RWPE2 (cell line): ENCODE measurements at regions not wholly inside any gene's neighbourhood (a gene's known extent, or its start where the extent isn't known, plus 50 kb on each side); places are given as distances from the start of the nearest gene placed in this dataset.

Experiments used
- ATAC-seq: fragments of 200-7000 bp; cut with Tn5 transposase; 3 replicates; pipeline ENCODE4 v1.9.1; 2021; ENCODE audit warnings: low read depth
- DNase-seq: peaks from one replicate; pipeline ENCODE4 v3.0.0-alpha.2; 2020; ENCODE audit warnings: low spot score
- H3K27ac ChIP-seq: fragments of 450-650 bp; 2 replicates; pipeline ENCODE4 v1.5.1; 2017; ENCODE audit warnings: mild to moderate bottlenecking; ENCODE audit not compliant: poor library complexity, severe bottlenecking
- H3K27me3 ChIP-seq: fragments of 250-450 bp; sonication (Bioruptor Pico); 2 replicates; pipeline ENCODE4 v1.5.1; 2021; ENCODE audit warnings: mild to moderate bottlenecking, moderate library complexity; ENCODE audit not compliant: insufficient read depth, poor library complexity, severe bottlenecking
- H3K36me3 ChIP-seq: fragments of 250-450 bp; sonication (Bioruptor Pico); 2 replicates; pipeline ENCODE4 v1.5.1; 2020; ENCODE audit warnings: low read depth, mild to moderate bottlenecking, moderate library complexity
- H3K4me1 ChIP-seq: fragments of 250-450 bp; sonication (Bioruptor Pico); 2 replicates; pipeline ENCODE4 v1.5.1; 2021; ENCODE audit warnings: mild to moderate bottlenecking, moderate library complexity; ENCODE audit not compliant: insufficient read depth, poor library complexity, severe bottlenecking
- H3K4me3 ChIP-seq: fragments of 250-450 bp; sonication (Bioruptor Pico); 2 replicates; pipeline ENCODE4 v1.5.1; 2021; ENCODE audit warnings: mild to moderate bottlenecking, moderate library complexity; ENCODE audit not compliant: severe bottlenecking
- H3K9me3 ChIP-seq: fragments of 250-450 bp; sonication (Bioruptor Pico); 2 replicates; pipeline ENCODE4 v1.5.1; 2021; ENCODE audit warnings: mild to moderate bottlenecking, moderate library complexity; ENCODE audit not compliant: severe bottlenecking
- CTCF ChIP-seq: fragments of 450-650 bp; IDR thresholded peaks from one replicate; pipeline ENCODE4 v1.5.1; 2017; ENCODE audit warnings: mild to moderate bottlenecking, moderate library complexity; ENCODE audit not compliant: poor library complexity, severe bottlenecking

- H3K4me3 ChIP-seq, result no peak overlapping the region
- no peak overlapping the region for H3K27ac ChIP-seq
- DNase-seq (no peak), ATAC-seq (no peak)
- no peaks in the 10 kb centered on the region for H3K27me3 ChIP-seq
- TF ChIP-seq CTCF, result no peak
- H3K4me1 ChIP-seq, result no peaks in the 10 kb centered on the region
- no peaks in the 10 kb centered on the region for H3K9me3 ChIP-seq
- no peaks in the 10 kb centered on the region for H3K36me3 ChIP-seq
These were observed 200.3 kb downstream of the FBXO15 start for GRCh38 chr18:73947180-73947921.

DNA sequence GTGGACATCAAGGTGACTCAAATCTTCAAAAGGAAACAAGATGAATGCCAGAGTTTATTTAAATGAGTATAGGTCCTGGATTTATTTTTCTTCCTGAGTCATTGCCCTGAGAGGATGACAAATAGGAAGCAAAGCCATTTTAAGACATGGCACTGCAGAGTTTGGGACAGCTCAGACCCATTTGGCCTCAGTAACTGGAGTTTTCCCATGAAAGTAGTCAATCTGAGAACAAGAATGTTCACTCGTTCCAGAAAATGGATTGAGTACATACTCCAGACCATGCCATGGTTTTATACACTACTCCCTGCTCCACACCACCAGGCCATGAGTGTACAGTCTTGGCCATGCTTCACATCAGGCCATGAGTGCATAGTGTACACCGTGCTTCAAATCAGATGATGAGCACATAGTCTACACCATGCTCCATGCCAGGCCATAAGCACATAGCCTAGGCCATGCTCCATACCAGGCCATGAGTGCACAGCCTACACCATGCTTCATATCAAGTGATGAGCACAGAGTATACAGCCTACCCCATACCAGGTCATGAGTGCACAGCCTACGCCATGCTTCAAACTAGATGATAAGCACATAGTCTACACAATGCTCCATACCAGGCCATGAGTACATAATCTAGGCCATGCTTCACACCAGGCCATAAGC, 202.4 kb downstream of the FBXO15 start:
- no peak overlapping the region for H3K4me3 ChIP-seq
- no peak overlapping the region for H3K27ac ChIP-seq
- H3K27me3 ChIP-seq, result no peaks in the 10 kb centered on the region
- ATAC-seq (no peak), DNase-seq (no peak)
- H3K36me3 ChIP-seq, result no peaks in the 10 kb centered on the region
- no peaks in the 10 kb centered on the region for H3K9me3 ChIP-seq
- TF ChIP-seq CTCF, result no peak
- H3K4me1 ChIP-seq, result no peaks in the 10 kb centered on the region

DNA sequence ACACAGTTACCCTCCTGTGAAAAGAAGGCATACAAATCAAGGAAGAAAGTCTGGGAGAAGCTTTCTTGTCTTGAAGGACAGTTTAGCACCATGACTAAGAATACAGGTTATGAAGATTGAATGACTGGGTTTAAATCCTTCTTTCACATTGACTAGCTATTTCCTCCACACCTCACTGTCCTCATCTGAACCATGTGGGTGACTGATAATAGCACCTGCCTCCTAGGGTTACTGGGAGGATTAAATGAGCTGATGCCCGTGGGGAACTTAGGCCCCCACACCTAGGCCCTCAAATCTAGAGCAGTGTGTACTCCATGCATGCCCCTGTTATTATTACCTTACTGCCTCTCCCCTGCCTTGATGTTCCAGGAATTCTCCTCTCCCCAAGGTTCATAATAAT, 202.9 kb downstream of the FBXO15 start:
- ATAC-seq (no peak), DNase-seq (no peak)
- Histone ChIP-seq H3K4me1 (no peaks in the 10 kb centered on the region), H3K4me3 (no peak overlapping the region), H3K27me3 (no peaks in the 10 kb centered on the region), H3K9me3 (no peaks in the 10 kb centered on the region), H3K36me3 (no peaks in the 10 kb centered on the region), H3K27ac (no peak overlapping the region)
- no peak for TF ChIP-seq CTCF

DNA sequence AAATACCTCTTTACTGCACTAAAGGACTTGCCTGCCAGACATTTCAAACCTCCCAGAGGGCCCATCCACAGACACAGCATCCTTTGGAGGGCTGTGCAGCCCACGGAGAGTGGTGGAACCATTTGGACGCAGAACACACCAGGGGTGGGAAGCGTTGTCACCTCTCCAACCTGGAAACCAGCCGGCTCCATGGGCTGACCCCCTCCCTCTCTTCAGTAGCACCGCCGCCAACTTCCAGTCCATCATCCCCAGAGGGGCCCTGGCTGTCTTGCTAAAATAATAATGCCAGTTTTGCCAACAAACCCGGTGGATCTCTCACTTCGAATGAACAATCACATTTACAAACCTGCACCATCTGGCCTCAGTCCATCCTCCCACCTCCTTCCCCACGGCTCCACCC, 203.9 kb downstream of the FBXO15 start:
- ATAC-seq (no peak), DNase-seq (no peak)
- no peaks in the 10 kb centered on the region for H3K27me3 ChIP-seq
- no peaks in the 10 kb centered on the region for H3K36me3 ChIP-seq
- H3K27ac ChIP-seq, result no peak overlapping the region
- no peaks in the 10 kb centered on the region for H3K4me1 ChIP-seq
- TF ChIP-seq CTCF, result no peak
- no peak overlapping the region for H3K4me3 ChIP-seq
- no peaks in the 10 kb centered on the region for H3K9me3 ChIP-seq

GRCh38 chr18:73942956-73943355, 204.7 kb downstream of the FBXO15 start:
- H3K27ac ChIP-seq, result no peak overlapping the region
- H3K4me3 ChIP-seq, result no peak overlapping the region
- TF ChIP-seq CTCF, result no peak
- DNase-seq, result no peak
- H3K9me3 ChIP-seq, result no peaks in the 10 kb centered on the region
- ATAC-seq, result no peak
- no peaks in the 10 kb centered on the region for H3K4me1 ChIP-seq
- H3K36me3 ChIP-seq, result no peaks in the 10 kb centered on the region
- H3K27me3 ChIP-seq, result no peaks in the 10 kb centered on the region
